HG03342 (cell line): ENCODE measurements at regions not wholly inside any gene's neighbourhood (a gene's known extent, or its start where the extent isn't known, plus 50 kb on each side); places are given as distances from the start of the nearest gene placed in this dataset.
A peak's percentile ranks its signal among the peaks of the same experiment; 100 is the strongest.
"Not testable (repeated sequence)": the region's sequence is repeated elsewhere in the genome, so short reads cannot be mapped to it uniquely, and the experiment has no call there.

ENCODE experiments used
- ATAC-seq: cut with Tn5 transposase; IDR thresholded peaks from one replicate; pipeline ENCODE4 v1.9.1; 2021; ENCODE audit warnings: mild to moderate bottlenecking, moderate library complexity; ENCODE audit not compliant: unreplicated experiment

DNA sequence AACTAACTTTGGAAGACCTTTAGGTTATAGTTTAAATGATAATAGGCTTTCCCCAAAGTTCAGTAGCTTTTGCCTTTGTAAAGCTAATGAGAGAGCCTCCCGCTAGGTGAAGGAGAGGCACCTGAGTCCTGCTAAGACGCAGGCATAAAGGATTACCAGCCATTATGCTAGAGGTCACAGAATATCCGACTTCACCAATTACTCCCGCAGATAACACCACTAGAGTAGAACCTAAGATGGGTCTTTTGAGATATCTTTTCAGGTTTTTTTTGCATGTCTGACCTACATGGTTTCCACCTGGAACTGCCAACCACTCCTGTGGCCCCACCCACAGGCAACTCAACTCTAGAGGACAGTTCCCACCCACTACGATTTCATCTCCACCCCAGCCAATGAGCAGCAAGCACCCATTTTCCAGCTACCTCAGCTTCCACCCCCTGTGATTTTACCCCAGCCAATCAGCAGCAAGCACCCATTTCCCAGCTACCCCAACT lies 314.3 kb downstream of the BRD1 start:
- ATAC-seq, result no peak

DNA sequence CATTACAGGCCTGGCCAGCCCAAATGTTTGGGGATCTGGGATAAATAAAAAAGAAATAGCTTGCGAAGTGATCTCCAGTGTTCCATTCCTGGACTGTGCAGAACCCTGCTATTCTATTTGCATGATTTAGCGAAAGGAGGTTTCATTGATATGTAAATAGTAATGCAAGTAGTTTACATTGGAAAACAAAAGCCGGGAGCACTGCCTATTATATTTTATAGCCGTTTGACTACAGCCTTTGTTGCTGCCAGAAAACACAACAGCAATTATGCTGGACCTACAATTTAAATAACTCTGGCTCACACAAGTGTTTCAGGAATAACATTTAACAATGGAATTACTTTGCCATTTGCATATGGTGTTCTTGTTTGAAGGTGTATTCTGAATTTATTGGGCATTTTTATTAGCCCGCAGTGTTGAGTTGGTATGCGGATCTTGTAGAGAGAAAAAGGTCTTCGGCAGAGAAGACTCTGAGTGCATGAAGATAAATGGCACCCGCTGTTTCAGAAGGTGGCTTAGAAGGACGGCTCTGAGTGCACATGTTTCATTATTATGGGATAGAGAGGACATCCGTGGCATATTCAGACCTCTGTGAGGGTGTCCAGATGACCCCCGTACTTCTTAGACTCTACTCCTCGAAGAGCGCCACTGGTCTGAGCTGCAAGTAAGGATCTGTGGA lies 315.0 kb downstream of the BRD1 start:
- no peak for ATAC-seq

DNA sequence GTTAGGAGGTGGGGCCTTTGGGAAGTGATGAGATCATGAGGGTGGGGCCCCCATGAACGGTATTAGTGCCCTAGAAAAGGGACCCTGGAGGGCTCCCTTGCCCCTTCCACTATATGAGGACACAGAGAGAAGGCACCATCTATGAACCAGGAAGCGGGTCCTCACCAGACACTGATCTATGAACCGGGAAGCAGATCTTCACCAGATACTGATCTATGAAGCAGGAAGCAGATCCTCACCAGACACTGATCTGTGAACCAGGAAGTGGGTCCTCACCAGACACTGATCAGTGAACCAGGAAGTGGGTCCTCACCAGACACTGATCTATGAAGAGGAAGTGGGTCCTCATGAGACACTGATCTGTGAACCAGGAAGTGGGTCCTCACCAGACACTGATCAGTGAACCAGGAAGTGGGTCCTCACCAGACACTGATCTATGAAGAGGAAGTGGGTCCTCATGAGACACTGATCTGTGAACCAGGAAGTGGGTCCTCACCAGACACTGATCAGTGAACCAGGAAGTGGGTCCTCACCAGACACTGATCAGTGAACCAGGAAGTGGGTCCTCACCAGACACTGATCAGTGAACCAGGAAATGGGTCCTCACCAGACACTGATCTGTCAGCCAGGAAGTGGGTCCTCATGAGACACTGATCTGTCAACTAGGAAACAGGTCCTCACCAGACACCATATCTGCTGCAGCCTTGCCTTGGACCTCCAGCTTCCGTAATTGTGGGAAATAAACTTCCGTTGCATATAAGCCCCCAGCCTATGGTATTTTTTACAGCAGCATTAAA lies 316.1 kb downstream of the BRD1 start:
- not testable (repeated sequence) for ATAC-seq

DNA sequence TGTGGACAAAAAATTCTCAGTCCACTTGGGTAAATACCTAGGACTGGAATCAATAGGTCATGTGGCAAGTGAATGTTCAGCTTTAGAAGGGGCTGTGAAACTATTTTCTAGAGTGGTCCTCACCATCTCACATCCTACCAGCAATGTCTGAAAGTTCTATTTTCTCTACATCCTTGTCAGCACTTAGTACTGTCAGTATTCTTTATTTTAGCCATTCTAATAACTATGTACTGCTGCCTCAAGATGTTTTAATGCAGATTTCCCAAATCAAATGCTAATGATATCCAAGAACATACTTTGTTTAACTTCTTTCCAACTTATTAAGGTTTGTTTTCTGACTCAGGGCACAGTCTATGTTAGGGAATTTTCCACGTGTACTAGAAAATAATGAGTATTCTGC lies 317.0 kb downstream of the BRD1 start:
- ATAC-seq, result no peak

DNA sequence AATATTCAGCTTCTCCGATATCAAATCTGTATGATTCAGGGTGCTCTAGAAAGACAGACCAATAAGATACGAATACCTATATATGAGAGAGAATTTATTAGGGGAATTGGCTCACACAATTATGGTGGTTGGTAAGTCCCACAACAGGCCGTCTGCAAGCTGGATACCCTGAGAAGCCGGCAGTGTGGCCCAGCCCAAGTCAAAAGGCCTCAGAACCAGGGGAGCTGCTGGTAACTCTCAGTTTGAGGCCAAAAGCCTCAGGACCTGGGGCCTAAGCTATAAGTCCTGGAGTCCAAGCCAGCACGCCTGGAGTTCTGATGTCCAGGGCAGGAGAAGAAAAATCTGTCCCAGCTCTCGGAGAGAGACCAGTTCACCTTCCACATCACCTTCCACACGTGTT lies 318.7 kb downstream of the BRD1 start:
- no peak for ATAC-seq

DNA sequence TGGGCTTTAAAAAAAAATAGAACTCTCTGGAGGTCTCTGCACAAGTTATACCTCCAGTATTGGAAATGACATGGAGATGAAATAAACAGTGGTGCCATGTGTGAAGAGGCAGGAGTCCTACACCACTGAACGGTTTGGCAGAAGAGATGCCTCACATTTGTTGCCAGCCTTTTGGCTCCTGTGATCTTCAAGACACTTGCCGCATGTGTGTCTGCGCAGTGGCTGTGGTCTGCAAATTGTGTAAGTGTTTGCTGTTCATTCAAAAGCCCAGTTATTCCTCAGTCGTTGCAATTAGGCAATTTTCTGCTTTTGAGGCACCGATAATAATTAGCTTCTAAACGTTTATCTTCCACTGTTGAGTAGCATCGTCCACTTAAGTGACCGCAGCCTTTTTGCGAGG lies 319.1 kb downstream of the BRD1 start:
- no peak for ATAC-seq

DNA sequence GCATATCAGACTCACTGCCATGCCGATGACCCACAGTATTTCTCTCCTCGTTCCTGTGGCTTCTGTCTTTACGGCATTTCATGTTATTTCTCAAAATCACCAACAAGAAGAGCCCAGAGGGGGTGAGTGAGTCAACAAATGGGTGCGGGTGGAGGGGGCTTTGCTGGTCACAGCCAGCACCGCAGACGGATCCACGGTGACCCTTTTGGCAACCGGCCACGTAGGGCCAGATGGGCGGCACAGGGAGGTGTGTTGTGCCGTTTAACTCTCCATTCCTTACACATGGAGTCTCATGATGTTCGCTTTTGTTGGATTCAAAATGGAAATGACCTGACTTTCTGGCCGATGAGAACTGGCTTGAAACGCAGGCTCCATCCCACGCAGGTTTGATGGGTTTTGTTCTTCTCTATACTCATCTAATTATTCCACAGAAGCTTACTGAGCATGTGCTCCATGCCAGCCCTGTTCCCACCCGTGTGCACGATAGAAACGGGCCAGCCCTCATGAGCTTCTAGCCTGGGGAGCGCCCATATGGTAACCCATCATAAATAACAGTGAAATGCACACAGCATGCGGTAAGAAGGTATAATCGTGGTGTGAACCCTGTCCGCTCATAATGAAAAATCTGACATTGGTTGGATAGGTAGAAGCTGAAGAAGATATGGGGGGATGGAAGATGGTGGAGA lies 319.9 kb downstream of the BRD1 start:
- ATAC-seq, result no peak

DNA sequence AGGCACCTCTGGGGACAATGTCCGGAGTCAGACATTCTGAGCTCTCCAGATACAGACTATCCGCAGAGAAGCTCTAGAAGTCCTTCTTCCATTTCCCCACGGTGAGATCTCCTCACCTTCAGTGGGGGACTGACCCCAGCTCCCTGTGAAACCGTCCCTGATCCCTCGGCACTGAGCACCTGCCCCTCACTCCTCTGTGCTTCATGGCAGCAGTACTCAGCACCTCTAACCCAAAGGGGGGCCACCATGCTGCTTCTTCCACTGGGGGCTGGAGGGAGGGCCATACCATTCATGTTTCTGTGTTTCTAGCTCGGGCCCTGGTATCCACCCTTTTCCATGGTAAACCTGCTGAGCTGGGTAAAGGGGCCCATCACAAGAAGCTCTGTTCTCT lies 321.7 kb downstream of the BRD1 start:
- ATAC-seq, result no peak

DNA sequence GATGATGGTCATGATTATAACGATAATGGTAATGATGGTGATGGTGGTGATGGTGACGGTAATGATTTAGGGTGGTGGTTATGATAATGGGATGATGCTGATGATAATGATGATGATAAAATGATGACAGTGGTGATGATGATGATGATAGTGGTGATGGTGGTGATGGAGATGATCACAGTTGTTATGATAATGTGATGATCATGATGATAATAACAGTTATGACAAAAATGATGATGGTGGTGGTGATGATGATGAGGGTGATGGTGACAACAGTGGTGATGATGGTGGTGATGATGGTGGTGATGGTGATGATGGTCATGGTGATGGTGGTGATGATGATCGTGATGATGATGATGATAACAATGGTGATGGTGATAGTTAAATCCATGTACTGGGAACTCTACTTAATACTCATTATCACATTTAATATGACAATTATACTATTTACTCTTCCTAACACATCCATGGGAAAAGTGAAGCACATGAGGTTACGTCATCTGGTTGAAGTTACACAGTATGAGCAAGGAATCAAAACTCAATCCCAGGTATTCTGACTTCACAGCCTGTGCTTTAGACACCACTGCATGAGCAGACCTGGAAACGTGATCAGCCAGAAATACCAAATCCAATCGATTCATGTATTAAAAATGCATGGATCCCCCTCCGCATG lies 322.2 kb downstream of the BRD1 start:
- no peak for ATAC-seq

DNA sequence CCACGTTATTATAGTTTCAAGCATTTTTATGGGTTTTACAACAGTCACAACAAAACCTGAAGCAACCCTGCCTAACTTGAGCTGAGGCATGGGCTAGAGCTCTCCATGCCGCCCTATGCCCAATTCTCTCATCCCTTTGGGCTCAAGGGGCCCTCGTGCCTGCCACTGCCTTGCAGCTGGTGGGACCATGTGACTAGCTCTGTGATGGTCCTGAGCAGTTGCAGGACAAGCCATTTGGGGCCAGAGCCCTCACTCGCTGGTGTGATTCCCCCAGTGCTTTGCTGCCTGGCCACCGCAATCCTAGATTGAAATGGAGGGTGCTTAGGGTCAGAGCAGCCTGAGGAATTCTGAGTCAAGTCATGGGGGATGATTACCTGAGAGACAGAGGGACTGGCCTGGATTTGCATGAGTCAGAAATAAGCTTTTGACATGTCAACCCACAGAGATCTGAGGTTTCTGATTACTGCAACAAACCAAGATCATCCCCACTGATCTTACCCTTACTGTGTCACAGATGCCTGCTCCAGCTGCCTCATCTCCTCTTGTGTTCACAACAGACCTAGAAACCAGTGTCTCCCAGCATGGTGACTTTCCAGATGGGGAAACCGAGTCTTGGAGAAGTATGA lies 323.7 kb downstream of the BRD1 start:
- peak; percentile 52 for ATAC-seq

DNA sequence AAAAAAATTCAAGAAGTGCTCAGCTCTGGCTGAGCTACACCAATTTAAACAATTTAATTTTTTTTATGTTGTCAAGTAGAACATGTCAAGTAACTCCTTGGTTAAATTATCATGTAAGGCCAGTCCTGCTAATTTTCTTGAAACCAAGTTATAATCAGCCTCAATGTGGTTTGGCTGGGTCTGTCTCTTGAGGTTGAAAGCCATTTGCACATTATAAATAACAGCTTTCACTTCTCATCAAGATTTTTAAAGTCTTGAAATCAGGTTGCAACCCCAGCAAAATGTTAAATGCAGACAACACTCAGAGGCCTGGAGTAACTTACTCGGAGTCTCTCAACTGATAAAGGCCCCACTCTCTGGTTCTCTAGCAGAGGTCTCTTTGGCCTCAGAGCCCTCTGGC lies 324.4 kb downstream of the BRD1 start:
- no peak for ATAC-seq

DNA sequence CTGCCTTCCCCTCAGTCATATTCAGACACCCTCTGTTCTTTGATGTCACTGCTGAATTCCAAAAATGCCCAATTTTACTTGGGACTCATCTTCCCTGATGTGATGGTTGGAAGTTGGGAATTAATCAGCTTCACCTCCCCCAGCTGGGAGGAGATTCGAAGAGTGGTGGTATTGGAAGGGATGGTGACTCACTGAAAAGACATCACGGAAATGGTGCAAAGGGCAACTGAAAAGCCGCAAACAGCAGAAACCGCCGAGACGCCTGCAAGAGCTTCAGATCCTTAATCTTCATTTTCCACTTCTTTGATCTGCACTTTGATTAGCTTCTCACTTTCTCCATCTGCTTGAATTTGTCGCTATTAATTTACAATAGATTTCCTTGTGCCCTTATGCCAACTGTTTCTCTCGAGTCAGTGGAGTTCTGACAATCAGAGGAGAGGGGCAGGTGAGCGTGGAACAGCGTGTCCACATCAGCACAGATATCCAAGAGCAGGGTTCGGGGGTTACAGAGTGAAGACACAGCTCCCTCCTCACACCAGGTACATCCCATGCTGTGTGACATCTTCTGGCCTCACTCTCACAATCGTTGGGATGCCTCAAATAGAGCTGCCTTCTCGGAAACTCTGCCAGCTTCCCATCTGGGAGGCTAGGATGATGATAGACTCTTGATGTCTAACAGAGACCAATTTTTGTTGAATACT lies 325.4 kb downstream of the BRD1 start:
- ATAC-seq, result no peak

DNA sequence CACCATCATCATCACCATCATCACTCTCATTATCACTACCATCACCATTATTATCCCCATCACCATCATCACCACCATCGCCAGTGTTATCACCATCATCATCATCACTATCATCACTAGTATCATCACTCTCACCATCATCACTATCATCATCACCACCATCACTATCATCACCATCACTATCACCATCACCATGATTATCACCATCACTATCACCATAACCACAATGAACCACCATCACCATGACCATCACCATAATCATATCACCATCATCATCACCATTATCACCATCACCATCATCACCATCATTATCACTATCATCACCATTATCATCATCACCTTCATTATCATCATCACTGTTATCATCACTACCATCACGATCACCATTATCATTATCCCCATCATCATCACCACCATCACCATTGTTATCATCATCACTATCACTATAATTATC lies 326.7 kb downstream of the BRD1 start:
- no peak for ATAC-seq

DNA sequence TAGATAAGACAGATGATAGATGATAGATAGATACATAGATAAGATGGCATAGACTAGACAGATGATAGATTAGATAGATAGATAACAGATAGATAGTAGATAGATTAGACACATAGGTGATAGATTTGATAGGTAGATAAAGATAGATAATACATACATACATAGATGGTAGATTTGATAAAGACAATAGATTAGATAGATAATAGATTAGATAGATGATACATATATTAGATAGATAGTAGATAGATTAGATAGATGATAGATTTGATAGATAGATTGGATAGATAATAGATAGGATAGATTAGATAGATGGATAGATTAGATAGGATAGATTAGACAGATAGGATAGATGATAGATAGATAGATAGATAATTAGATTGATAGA lies 327.6 kb downstream of the BRD1 start:
- no peak for ATAC-seq

DNA sequence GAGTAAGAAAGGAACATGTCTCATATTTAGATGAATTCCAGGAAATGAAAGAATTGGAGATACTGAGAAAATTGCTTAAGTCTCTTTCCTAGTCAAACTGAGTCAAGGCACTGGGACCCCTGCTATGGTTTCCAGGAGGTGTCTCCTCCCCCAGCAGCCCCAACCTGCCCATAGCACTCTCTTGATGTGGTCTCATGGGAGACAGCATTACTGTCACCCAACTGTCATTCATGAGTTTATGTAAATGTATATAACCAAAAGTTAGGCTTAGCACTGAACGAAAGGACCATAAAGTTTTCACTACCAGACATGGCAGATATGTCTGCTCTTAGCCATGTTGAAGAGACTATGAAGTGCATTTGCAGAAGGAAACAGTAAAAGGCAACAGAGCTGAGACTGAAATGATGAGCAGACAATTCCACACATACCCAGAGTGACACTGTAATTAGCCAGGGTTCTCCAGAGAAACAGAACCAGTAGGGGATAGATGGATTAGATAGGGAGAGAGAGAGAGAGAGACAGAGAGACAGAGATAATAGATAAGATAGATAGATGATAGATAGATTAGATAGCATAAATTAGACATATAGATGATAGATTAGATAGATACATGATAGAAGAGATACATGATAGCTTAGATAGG lies 328.1 kb downstream of the BRD1 start:
- ATAC-seq, result no peak

DNA sequence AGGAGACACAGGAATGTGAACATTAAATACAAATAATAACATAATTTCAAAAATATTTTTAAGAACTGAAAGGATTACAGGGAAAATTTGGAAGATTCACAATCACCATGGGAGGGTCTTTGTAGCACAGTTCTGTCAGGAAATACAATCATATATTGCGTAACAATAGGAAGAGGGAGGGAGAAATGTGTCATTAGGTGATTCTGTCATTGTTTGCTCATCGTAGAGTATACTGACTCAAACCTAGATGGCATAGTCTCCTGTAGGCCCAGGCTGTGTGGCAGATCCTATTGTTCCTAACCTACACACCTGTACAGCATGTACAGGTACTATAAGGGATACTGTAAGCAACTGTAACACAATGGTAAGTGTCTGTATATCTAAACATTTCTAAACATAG lies 330.4 kb downstream of the BRD1 start:
- no peak for ATAC-seq

DNA sequence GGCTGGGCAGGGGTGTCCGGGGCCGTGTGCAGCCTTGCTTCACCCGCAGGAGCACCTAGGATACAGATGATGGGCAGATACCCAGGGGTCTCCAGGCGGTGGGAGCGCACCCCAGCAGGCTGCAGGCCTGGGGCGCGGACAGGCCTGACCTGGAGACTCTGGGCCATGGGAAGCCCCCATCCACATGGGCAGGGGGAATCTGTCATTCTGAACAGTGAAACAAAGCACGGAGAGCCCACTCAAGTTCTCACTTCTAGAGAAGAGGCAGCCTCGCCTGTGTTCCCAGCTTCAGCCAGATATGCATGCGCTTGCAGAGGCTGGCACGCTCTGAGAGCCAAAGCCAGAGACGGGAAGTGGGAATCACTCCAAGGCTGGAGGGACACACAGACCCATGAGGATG lies 333.1 kb downstream of the BRD1 start:
- no peak for ATAC-seq

DNA sequence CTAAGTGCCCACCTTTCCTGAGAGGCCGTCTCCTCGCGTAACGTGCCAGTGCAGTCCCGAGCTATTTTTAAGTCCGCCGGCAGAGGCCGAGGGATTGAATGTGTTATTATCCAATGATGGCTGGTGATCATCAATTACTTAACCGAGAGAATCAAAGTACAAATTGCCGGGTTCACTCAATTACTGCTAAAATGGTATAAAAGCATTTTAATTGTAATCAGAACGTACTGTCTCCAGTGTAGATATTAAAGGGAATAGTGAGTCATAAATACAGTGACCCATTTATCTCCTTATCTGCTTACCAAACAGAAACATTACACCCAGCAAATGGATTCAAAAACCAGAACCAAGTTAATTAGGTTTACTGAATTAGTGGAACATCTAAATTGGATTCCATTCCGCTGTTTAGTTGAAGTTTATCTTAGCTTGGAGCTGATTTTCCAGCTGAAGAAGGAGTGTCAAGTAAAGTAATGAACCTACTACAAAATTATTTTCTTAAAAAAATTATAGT lies 334.9 kb downstream of the BRD1 start:
- no peak for ATAC-seq

DNA sequence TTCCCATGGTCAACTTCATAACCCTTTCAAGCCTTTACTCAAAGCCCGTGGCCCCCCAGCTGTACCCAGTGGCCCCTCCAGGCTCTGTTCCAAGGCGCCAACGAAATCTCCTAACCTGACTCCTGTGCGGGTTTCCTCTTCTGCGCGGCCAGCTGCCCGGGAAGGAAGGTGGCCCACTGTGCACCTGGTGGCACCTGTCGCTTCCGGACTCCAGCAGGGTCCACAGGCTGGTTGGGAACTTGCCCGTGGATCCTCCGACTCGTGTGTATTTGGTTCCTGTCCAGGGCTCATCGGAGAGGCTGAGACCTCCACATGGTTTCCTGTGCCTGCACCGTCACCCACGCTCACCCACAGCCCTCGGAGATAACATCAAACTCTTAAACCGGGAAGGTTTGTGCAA lies 335.4 kb downstream of the BRD1 start:
- no peak for ATAC-seq

DNA sequence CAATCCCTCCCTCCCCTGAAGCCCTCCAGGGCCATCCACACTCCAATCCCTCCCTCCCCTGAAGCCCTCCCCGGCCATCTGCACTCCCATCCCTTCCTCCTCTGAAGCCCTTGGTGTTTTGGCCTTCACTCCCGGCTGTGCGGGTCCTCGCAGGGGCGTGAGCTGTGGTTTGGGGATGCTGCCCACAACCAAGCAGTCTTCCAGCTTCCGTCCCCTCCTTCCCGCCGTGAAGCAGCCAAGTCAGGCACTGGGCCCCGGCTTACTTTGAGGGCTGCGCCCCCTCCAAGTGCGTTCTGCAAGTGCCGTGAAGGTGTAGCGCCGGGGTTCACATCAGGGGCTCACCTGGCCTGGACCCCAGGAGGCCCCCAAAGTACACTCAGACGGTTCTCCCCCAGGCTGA lies 335.9 kb downstream of the BRD1 start:
- ATAC-seq, result no peak
